Keratinocyte (primary cell): ENCODE measurements at regions not wholly inside any gene's neighbourhood (a gene's known extent, or its start where the extent isn't known, plus 50 kb on each side); places are given as distances from the start of the nearest gene placed in this dataset.

Experiments used
- DNase-seq: peaks from one replicate; pipeline ENCODE4 v3.0.0-alpha.2; 2011; ENCODE audit warnings: low read depth, missing footprints, low spot score
- FAIRE-seq: peaks from 2 replicates; lab custom pipeline; 2011; peaks lifted over from hg19 to GRCh38; lab: Jason Lieb, UNC
- H2AFZ ChIP-seq: 2 replicates; pipeline ENCODE4 v1.6.0; 2012; ENCODE audit warnings: low read length, control low read depth, inconsistent platforms; ENCODE audit not compliant: control insufficient read depth
- H3K27ac ChIP-seq: 2 replicates; pipeline ENCODE4 v1.5.1; 2011; ENCODE audit warnings: low read length; ENCODE audit not compliant: control insufficient read depth, insufficient read depth
- H3K27me3 ChIP-seq: 3 replicates; pipeline ENCODE4 v1.6.0; 2011; ENCODE audit warnings: low read length; ENCODE audit not compliant: control insufficient read depth, insufficient read depth; ENCODE audit errors: extremely low read depth
- H3K36me3 ChIP-seq, 2 experiments: 2 replicates in 1 of 2; 3 replicates in 1 of 2; pipeline ENCODE4 v1.5.1; 2011; ENCODE audit warnings: low read length in 2 of 2, mild to moderate bottlenecking in 1 of 2; ENCODE audit not compliant: control insufficient read depth in 2 of 2, insufficient read depth in 2 of 2; ENCODE audit errors: extremely low read depth in 1 of 2
- H3K4me1 ChIP-seq: 3 replicates; pipeline ENCODE4 v1.5.1; 2011; ENCODE audit warnings: low read length; ENCODE audit not compliant: control insufficient read depth, insufficient read depth; ENCODE audit errors: extremely low read depth
- H3K4me2 ChIP-seq: 3 replicates; pipeline ENCODE4 v1.6.0; 2011; ENCODE audit warnings: low read depth, low read length; ENCODE audit not compliant: control insufficient read depth, insufficient read depth; ENCODE audit errors: extremely low read depth
- H3K4me3 ChIP-seq, 3 experiments: fragments of 200-600 bp in 1 of 3; sonication (generic) in 1 of 3; 2 replicates in 2 of 3; 3 replicates in 1 of 3; pipeline ENCODE4 v1.5.1; 2011 to 2016; ENCODE audit warnings: low read length in 3 of 3, mild to moderate bottlenecking in 3 of 3, control low read depth in 2 of 3, inconsistent platforms in 1 of 3, low read depth in 1 of 3, mixed read lengths in 1 of 3, mixed run types in 1 of 3, moderate library complexity in 1 of 3; ENCODE audit not compliant: control insufficient read depth in 2 of 3, insufficient read depth in 2 of 3; ENCODE audit errors: extremely low read depth in 1 of 3
- H3K79me2 ChIP-seq: 2 replicates; pipeline ENCODE4 v1.6.0; 2012; ENCODE audit warnings: low read length; ENCODE audit not compliant: control insufficient read depth, insufficient read depth
- H3K9ac ChIP-seq: 3 replicates; pipeline ENCODE4 v1.6.0; 2011; ENCODE audit warnings: low read length; ENCODE audit not compliant: control insufficient read depth, insufficient read depth; ENCODE audit errors: extremely low read depth
- H3K9me1 ChIP-seq: 3 replicates; pipeline ENCODE4 v1.6.0; 2011; ENCODE audit warnings: low read length; ENCODE audit not compliant: control insufficient read depth, insufficient read depth; ENCODE audit errors: extremely low read depth
- H3K9me3 ChIP-seq: 2 replicates; pipeline ENCODE4 v1.5.1; 2012; ENCODE audit warnings: low read depth, low read length; ENCODE audit not compliant: control insufficient read depth
- H4K20me1 ChIP-seq: 3 replicates; pipeline ENCODE4 v1.6.0; 2011; ENCODE audit warnings: low read length; ENCODE audit not compliant: control insufficient read depth, insufficient read depth; ENCODE audit errors: extremely low read depth
- CTCF ChIP-seq, 3 experiments: IDR thresholded peaks in 1 of 3; conservative IDR thresholded peaks in 1 of 3; optimal IDR thresholded peaks in 1 of 3; 2 replicates in 2 of 3; 3 replicates in 1 of 3; pipeline versions ENCODE3 to v1.5.1; 2011; ENCODE audit warnings: low read length in 3 of 3, mild to moderate bottlenecking in 3 of 3, moderate library complexity in 2 of 3, control low read depth in 1 of 3, inconsistent platforms in 1 of 3; ENCODE audit not compliant: insufficient read depth in 2 of 3; ENCODE audit errors: extremely low read depth in 1 of 3
- EZH2 ChIP-seq: IDR thresholded peaks from one replicate; pipeline ENCODE4 v1.6.1; 2012; ENCODE audit warnings: inconsistent platforms, mild to moderate bottlenecking, low read length, moderate library complexity
- dilution Hi-C: fragments of 300-500 bp; cut with MboI; formaldehyde crosslinking; loops from one replicate; pipeline ENCODE4 v1.7.0; 2020; ENCODE audit warnings: low sequenced_read_pairs; ENCODE audit not compliant: extremely low pct_ligation_motif_present

- dilution Hi-C loops, result no loop called here
- no peak for FAIRE-seq
Measured at GRCh38 chr3:80297720-80298119, 529.9 kb upstream of the ROBO1 start.

GRCh38 chr3:80285388-80285787, 517.6 kb upstream of the ROBO1 start:
- Histone ChIP-seq H3K36me3 (no peaks in the 10 kb centered on the region), H2AFZ (no peak overlapping the region), H3K79me2 (no peaks in the 10 kb centered on the region), H3K9me3 (no peaks in the 10 kb centered on the region), H4K20me1 (no peaks in the 10 kb centered on the region), H3K4me1 (no peaks in the 10 kb centered on the region), H3K4me3 (no peak overlapping the region), H3K27ac (no peak overlapping the region), H3K27me3 (no peaks in the 10 kb centered on the region), H3K9me1 (no peaks in the 10 kb centered on the region), H3K9ac (no peak overlapping the region), H3K4me2 (no peak overlapping the region)
- dilution Hi-C loops, result no loop called here
- TF ChIP-seq CTCF (optimal IDR thresholded peaks at IDR 0.05 in 1 of 3, IDR thresholded peaks at IDR 0.05 in 1 of 3, conservative IDR thresholded peaks at IDR 0.05 in 1 of 3; ENCODE audit: extremely low read depth in 1 of 3, insufficient read depth in 2 of 3, low read length in 3 of 3) (no peak), EZH2 (no peak)
- FAIRE-seq, result no peak
- no peak for DNase-seq

More at GRCh38 chr3:80297720-80298119, 529.9 kb upstream of the ROBO1 start:
- Histone ChIP-seq H2AFZ (no peak overlapping the region), H3K36me3 (no peaks in the 10 kb centered on the region), H3K4me2 (no peak overlapping the region), H3K9me3 (no peaks in the 10 kb centered on the region), H4K20me1 (no peaks in the 10 kb centered on the region), H3K4me3 (no peak overlapping the region), H3K79me2 (no peaks in the 10 kb centered on the region), H3K27me3 (no peaks in the 10 kb centered on the region), H3K9me1 (no peaks in the 10 kb centered on the region), H3K9ac (no peak overlapping the region), H3K4me1 (no peaks in the 10 kb centered on the region), H3K27ac (no peak overlapping the region)
- TF ChIP-seq EZH2 (no peak), CTCF (optimal IDR thresholded peaks at IDR 0.05 in 1 of 3, IDR thresholded peaks at IDR 0.05 in 1 of 3, conservative IDR thresholded peaks at IDR 0.05 in 1 of 3; ENCODE audit: extremely low read depth in 1 of 3, insufficient read depth in 2 of 3, low read length in 3 of 3) (no peak)
- no peak for DNase-seq
